Colon (tissue), 2 donors: ENCODE measurements at regions not wholly inside any gene's neighbourhood (a gene's known extent, or its start where the extent isn't known, plus 50 kb on each side); places are given as distances from the start of the nearest gene placed in this dataset.
"Not testable (repeated sequence)": the region's sequence is repeated elsewhere in the genome, so short reads cannot be mapped to it uniquely, and the experiment has no call there.

Experiments used
- FAIRE-seq: peaks from 2 replicates; lab custom pipeline; 2012; peaks lifted over from hg19 to GRCh38; lab: Jason Lieb, UNC
- donor health status: control.
- donor health status: control.

GRCh38 chr5:114055318-114056184 lies 306.3 kb upstream of the KCNN2 start:
- FAIRE-seq, result no peak

- FAIRE-seq, result no peak
Observed at GRCh38 chr5:114056185-114056538, 305.7 kb upstream of the KCNN2 start.

GRCh38 chr5:114060866-114061265 lies 301.0 kb upstream of the KCNN2 start:
- FAIRE-seq, result no peak

- no peak for FAIRE-seq
Observed at GRCh38 chr5:114062932-114063867, 298.7 kb upstream of the KCNN2 start.

GRCh38 chr5:114065912-114066311 lies 296.0 kb upstream of the KCNN2 start:
- FAIRE-seq, result no peak

GRCh38 chr5:114070093-114070722 lies 291.7 kb upstream of the KCNN2 start:
- FAIRE-seq, result no peak

GRCh38 chr5:114089259-114089658 lies 272.6 kb upstream of the KCNN2 start:
- no peak for FAIRE-seq

GRCh38 chr5:114097570-114097969 lies 264.3 kb upstream of the KCNN2 start:
- no peak for FAIRE-seq

GRCh38 chr5:114099161-114099560 lies 262.7 kb upstream of the KCNN2 start:
- FAIRE-seq, result no peak

GRCh38 chr5:114101153-114101552 lies 260.7 kb upstream of the KCNN2 start:
- no peak for FAIRE-seq

- no peak for FAIRE-seq
Observed at GRCh38 chr5:114113604-114114003, 248.3 kb upstream of the KCNN2 start.

- FAIRE-seq, result no peak
Observed at GRCh38 chr5:114116981-114117380, 244.9 kb upstream of the KCNN2 start.

- FAIRE-seq, result no peak
Observed at GRCh38 chr5:114118511-114118910, 243.4 kb upstream of the KCNN2 start.

GRCh38 chr5:114120166-114120565 lies 241.7 kb upstream of the KCNN2 start:
- FAIRE-seq, result no peak

GRCh38 chr5:114122852-114123251 lies 239.0 kb upstream of the KCNN2 start:
- FAIRE-seq, result no peak

- FAIRE-seq, result no peak
Observed at GRCh38 chr5:114123654-114124053, 238.2 kb upstream of the KCNN2 start.

GRCh38 chr5:114146398-114146797 lies 215.5 kb upstream of the KCNN2 start:
- FAIRE-seq, result no peak

GRCh38 chr5:114148253-114148652 lies 213.6 kb upstream of the KCNN2 start:
- no peak for FAIRE-seq

GRCh38 chr5:114148728-114149127 lies 213.1 kb upstream of the KCNN2 start:
- not testable (repeated sequence) for FAIRE-seq

- FAIRE-seq, result no peak
Observed at GRCh38 chr5:114152656-114153360, 209.1 kb upstream of the KCNN2 start.

- no peak for FAIRE-seq
Observed at GRCh38 chr5:114153392-114153791, 208.5 kb upstream of the KCNN2 start.

GRCh38 chr5:114153833-114154232 lies 208.0 kb upstream of the KCNN2 start:
- no peak for FAIRE-seq
